GM12864 (cell line): ENCODE measurements at regions not wholly inside any gene's neighbourhood (a gene's known extent, or its start where the extent isn't known, plus 50 kb on each side); places are given as distances from the start of the nearest gene placed in this dataset.

Source experiments
- DNase-seq: peaks from one replicate; pipeline ENCODE4 v3.0.0-alpha.2; 2011; ENCODE audit warnings: low read depth
- H3K4me3 ChIP-seq: 2 replicates; pipeline ENCODE4 v1.5.1; 2011; ENCODE audit warnings: mild to moderate bottlenecking, low read depth, low read length, control low read depth
- TF ChIP-seq, protein P1 (sequence below): IDR thresholded peaks from 2 replicates; pipeline ENCODE4 v1.5.1; 2011; ENCODE audit warnings: low read depth, mild to moderate bottlenecking, moderate library complexity, low read length, control low read depth, inconsistent platforms; ENCODE audit errors: missing control alignments

DNA sequence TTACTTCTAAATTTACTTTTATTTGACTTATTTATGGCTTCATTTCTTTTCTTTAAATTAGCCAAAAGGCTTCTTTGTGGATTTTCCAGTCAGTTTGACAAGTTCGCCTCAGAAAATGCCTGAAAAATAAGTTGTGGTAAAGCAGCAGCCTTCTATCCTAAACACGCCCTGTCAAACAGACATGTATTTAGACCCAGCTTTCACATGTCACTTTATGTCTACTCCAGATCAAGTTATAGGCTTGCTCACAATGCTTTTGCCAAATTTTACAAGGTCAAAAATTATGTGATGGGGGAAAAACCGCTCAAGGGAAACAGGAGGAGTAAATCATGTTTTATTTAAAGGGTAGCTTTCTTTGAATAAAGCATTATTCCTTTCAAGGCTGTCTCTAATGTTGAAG, 615.0 kb downstream of the HDGFL1 start:
- H3K4me3 ChIP-seq, result no peak overlapping the region
- TF ChIP-seq, protein P1, sequence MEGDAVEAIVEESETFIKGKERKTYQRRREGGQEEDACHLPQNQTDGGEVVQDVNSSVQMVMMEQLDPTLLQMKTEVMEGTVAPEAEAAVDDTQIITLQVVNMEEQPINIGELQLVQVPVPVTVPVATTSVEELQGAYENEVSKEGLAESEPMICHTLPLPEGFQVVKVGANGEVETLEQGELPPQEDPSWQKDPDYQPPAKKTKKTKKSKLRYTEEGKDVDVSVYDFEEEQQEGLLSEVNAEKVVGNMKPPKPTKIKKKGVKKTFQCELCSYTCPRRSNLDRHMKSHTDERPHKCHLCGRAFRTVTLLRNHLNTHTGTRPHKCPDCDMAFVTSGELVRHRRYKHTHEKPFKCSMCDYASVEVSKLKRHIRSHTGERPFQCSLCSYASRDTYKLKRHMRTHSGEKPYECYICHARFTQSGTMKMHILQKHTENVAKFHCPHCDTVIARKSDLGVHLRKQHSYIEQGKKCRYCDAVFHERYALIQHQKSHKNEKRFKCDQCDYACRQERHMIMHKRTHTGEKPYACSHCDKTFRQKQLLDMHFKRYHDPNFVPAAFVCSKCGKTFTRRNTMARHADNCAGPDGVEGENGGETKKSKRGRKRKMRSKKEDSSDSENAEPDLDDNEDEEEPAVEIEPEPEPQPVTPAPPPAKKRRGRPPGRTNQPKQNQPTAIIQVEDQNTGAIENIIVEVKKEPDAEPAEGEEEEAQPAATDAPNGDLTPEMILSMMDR, result no peak
- no peak for DNase-seq

DNA sequence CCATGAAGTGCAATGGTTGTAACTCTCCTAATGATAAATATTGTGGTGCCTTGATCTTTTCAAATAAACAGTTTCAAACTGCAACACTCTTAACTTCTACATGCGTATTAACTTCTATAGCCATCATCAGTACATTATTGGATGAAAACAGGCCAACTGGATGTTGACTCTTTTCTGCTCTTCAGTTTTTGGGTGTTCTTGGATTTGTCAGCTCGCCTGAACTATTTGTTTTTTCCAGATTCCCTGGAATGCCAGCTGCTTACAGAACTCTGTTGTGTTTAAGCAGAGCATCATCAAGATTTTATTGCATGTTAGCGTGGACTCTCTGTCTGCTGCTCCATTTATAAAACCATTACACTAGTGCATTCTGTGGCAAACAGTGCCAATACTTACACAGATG, 626.1 kb downstream of the HDGFL1 start:
- no peak overlapping the region for H3K4me3 ChIP-seq
- TF ChIP-seq, protein P1, result no peak
- DNase-seq, result no peak

DNA sequence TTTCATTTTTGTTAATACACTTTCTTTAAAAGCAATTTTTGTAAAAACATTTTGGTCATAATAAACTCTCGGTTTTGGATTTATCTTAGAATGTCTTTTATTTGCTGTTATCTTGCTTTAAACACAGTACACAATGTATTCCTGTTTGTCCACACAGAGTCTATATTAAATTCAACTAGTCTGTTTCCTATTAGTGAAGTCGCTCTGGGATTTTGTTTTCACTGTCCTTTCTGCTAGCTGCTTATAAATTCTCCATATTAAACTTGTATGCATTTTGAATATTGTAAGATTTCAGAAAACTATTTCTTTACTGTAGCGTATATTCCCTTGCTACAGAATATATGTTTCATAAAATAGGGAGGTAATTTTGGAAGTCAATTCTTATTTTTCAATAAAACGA, 630.2 kb downstream of the HDGFL1 start:
- DNase-seq, result no peak
- TF ChIP-seq, protein P1, result no peak
- no peak overlapping the region for H3K4me3 ChIP-seq

DNA sequence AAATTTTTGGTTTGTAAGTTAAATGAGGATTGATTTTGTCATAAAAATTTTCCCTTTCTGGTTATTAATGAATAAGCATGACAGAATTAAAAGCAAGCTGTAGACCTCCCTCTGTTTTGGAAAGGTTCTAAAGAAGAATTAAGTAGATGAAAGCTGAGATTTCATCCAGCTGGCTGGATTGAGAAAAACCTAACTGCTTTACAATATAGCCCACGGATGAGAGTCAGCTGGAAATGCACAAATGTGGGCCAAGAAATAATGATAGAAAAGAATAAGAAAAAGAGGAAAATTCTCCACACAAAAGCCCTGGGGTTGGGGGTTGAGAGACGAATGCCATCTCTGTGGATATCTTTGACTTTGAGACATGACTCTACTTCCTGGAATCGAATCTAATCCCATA, 631.6 kb downstream of the HDGFL1 start:
- DNase-seq, result no peak

DNA sequence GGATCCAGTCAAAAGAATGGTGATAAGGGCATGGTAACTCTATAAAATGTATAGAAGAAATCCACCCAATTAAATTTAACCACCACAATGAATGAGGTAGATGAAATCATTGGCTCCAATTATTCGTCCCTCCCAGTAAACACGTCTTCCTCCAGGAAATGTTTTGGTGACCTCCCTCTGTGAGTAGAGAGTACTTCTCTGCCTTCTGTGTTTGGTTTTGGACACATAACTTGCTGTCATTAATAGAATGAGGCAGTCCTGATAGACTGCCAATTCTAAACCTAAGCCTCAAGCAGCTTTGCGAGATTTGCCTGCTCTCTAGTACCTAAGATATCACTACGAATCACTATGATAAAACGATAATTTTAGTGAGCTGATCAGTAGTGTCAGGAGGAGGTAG, 632.8 kb downstream of the HDGFL1 start:
- TF ChIP-seq, protein P1, result no peak
- H3K4me3 ChIP-seq, result no peak overlapping the region
- DNase-seq, result no peak

More for the DNA sequence above, 631.6 kb downstream of the HDGFL1 start:
- no peak overlapping the region for H3K4me3 ChIP-seq
- TF ChIP-seq, protein P1, result no peak

DNA sequence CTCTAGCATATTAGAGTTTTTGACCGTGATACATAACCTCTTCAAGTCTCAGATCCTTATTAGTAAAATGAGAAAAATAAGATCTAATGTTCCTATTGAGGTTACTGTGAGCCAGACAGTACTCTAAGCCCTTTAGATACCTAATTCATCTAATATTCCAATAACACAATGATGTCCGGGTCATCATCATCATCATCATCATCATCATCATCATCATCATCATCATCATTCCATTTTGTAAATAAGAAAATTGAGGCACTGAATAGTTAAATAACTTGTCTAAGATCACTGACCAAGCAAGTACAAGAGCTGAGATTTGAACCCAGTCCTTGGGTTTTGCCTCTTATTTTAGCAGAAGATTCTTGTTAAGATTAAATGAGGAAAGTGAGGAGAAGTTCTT, 643.0 kb downstream of the HDGFL1 start:
- H3K4me3 ChIP-seq, result no peak overlapping the region
- DNase-seq, result no peak
- TF ChIP-seq, protein P1, result no peak

DNA sequence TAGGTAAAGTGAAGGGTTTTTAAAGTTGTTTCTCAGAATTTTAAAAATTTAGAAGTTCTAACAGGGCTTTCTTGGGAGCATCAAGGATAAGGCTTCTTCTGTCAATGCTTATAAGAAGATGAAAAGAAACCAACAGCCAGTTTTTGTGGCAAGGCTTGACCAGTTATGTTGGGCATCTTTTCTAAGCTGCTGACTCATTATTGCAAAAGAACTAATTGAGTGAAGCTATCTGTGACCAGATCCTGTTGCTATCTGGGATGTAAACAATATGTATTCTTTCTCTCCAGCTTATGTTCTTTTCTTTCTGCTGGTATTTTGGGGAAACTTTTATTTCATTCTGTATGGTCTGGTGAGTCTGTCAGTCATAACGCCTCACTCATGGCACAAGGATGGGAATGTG, 643.8 kb downstream of the HDGFL1 start:
- no peak overlapping the region for H3K4me3 ChIP-seq
- TF ChIP-seq, protein P1, result no peak
- no peak for DNase-seq
